GM18870 (cell line): ENCODE measurements at regions not wholly inside any gene's neighbourhood (a gene's known extent, or its start where the extent isn't known, plus 50 kb on each side); places are given as distances from the start of the nearest gene placed in this dataset.
"Not testable (repeated sequence)": the region's sequence is repeated elsewhere in the genome, so short reads cannot be mapped to it uniquely, and the experiment has no call there.

ENCODE experiments used
- ATAC-seq: cut with Tn5 transposase; IDR thresholded peaks from one replicate; pipeline ENCODE4 v1.9.1; 2021; ENCODE audit warnings: moderate library complexity; ENCODE audit not compliant: unreplicated experiment

GRCh38 chr1:184181044-184181443 lies 129.5 kb downstream of the TSEN15 start:
- ATAC-seq = no peak

DNA sequence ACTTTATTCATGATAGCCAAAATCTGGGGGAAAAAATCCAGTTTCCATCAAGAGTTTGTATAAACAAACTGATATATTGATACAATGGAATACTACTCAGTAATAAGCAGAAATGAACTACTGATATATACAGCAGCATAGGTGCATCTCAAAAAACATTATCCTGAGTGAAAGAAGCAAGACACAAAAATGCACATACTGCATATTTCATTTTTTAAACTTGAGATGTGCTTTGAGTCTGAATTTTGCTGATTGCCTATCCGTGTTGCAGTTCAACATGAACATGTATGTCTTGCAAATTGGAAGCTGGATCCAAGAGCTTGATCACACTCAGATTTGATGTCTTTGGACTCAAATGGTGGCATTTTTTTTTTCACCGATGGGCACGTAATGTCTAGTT lies 132.4 kb downstream of the TSEN15 start:
- no peak for ATAC-seq

GRCh38 chr1:184184614-184185013 lies 133.1 kb downstream of the TSEN15 start:
- not testable (repeated sequence) for ATAC-seq

DNA sequence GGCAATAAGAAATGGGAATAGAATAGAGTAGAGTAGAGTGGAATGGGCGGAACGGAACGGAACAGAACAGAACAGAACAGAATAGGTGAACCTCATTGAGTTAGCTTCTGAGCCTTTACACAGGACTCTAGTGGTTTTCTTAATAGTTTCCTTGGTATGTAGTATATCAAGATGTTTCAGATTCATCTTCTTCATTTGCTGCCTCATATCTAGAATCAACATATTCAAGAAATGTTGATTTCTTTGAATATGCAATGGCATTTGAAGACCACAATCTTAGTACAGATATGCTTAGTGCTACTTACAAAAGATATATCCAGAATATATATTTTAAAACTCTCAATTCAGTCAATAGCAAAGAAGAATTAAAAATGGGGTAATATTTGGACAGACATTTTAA lies 133.8 kb downstream of the TSEN15 start:
- no peak for ATAC-seq

DNA sequence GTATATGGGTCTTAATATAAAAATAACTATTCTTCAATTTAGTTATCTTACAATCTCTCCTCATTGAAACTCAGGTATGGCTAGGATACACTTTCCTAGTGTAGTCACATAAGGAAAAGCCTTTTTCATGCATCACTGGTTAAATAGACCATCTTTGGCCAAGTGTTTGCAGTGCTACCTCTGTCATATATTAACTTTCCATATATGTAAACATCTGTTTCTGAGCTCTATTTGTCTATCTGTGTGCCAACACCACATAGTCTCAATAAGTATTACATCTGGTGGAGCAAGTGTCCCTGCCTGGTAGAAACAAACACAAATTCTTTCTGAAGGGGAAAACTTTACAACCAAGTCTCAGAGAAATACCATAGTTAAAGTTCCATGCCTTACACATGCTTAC lies 134.6 kb downstream of the TSEN15 start:
- no peak for ATAC-seq

- no peak for ATAC-seq
Observed at GRCh38 chr1:184187097-184187496, 135.6 kb downstream of the TSEN15 start.

DNA sequence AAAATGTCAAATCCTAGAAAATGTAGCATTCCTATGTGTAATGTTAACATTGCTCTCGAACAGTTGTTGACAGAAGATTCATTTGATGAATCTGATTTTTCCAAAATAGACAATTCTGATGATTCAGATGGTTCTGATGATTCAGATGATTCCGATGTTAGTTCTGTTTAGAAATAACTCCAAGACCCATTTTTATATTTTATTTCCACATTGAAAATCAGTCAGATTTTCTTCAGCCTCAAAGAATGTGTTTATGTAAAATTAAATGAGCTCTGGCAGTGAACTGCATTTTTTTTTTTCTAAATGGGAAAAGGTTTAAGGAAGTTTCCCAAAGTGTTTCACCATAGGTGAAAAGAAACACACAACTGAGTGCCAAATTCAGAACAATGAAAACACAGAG lies 136.5 kb downstream of the TSEN15 start:
- no peak for ATAC-seq

DNA sequence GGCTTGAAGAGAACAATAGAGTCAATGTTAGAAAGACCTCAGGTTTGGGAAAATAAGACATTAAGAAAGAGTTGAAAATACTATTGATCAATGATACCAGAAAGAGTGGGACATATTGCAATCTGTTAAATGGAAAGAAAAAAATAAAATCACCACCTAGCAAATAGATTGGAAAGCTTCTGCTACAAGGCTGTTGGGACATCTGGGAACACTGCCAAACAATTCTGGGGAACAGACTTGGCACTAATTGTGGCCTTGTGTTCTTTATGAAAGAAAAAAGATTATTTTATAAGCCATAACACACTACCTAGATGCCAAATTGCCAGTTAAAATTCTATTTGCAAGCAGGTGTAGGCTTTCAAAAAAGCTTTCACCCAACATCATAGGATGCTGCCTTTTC lies 137.8 kb downstream of the TSEN15 start:
- ATAC-seq = no peak

DNA sequence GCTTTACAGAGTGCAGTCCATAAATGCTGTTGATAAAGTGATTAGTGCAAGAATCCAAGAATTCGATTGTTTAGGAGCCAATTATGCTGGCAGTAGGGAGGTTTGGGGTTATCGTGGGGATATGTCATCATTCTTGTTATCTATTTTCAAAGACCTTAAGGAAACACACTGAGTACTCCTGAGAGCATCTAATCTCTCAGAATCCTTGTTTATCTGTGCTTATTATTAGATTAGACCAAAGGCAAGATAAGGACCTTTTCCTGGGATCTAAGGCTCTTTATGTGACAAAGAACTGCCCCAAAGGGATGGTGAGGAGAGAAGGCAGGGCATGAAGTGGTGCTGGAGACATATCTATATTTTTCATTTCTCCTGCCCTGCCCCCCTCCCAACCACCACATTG lies 139.1 kb downstream of the TSEN15 start:
- ATAC-seq = no peak

DNA sequence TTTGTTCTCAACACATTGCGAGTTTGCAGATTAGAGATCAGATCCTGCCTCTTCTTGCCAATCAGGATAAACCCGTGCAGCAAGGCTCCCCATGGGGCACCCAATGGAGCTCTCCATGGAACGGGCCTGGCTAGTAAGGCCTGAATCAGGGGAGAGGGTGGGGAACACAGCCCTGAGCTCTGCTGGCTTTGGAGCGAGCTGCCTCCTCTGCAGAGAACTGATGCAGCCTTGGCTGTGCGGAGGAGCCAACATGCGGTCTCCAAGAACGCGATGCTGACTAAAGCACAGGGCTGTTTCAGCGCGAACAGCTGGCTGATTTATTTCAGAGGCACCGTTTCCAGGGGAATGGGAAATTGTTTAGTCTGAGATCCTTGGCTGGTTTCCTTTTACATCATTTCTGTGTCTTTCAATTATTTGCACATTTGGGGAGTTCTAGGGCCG lies 139.7 kb downstream of the TSEN15 start:
- no peak for ATAC-seq

DNA sequence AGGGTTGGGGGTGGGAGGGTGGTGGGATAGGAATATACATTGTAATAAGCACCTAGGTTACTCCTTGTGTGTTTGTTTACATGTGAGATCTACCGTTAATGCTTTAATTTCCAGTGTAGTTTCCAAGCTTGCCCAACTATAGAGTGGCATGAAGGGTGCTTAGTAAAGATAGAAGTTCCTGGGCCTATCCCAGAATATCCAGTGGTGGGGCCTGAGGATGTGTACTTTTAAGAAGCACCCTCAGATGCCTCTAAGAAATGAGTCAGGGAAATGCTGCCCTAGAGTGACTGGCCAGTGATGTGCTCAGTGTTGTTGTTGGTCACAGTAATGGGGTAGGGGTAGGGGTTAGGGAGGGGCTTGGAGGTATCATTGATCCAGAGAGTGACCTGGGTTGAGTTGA lies 141.3 kb downstream of the TSEN15 start:
- ATAC-seq = no peak

DNA sequence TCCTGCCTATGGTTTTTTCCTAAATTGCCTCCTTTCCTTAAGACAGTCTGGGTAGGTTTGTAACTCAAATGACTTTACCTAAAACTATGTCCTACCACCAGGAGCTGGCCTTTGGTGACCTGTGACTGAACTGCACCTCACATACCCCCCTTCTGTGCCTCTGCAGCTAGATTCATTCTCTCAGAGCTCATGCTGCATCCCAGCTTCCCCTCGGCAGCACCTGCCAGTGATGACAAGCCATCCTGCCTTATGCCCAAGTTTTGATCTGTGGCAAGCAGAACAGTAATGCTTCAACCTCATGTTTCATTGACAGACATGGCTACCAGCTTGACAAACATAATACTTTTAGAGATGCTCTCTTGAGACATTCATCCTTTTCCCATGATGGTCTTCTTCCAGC lies 141.9 kb downstream of the TSEN15 start:
- ATAC-seq = no peak

GRCh38 chr1:184194236-184194635 lies 142.7 kb downstream of the TSEN15 start:
- ATAC-seq = no peak

DNA sequence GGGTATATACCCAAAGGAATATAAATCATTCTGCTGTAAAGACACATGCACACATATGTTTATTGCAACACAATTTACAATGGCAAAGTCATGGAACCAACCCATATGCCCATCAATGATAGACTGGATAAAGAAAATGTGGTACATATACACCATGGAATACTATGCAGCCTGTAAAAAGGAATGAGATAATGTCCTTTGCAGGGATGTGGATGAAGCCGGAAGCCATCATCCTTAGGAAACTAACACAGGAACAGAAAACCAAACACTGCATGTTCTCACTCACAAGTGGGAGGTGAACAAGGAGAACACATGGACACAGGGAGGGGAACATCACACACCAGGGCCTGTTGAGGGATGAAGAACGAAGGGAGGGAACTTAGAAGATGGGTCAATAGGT lies 144.2 kb downstream of the TSEN15 start:
- not testable (repeated sequence) for ATAC-seq

GRCh38 chr1:184197831-184198230 lies 146.3 kb downstream of the TSEN15 start:
- no peak for ATAC-seq

GRCh38 chr1:184199036-184199435 lies 147.5 kb downstream of the TSEN15 start:
- ATAC-seq = no peak

GRCh38 chr1:184199438-184200085 lies 148.0 kb downstream of the TSEN15 start:
- ATAC-seq = no peak

DNA sequence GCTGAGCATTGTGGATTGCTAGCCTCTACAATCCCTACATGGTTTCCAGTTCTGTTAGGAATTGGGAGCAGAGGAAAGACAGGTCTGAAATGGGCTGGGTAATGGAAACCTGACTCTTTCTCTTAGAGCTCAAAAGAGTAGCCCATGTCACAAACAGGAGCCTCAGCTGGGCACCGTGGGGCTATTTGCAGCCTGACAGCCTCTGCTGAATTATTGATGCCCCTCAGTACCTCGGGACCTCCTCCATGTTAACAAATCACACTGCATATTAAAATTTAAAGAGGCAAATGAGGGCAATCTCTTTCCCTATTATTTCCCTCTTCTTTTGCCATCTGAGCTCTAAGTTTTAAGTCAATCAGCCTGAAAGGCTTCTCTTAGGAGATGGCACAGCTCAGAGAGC lies 157.1 kb downstream of the TSEN15 start:
- no peak for ATAC-seq

GRCh38 chr1:184210031-184210430 lies 158.5 kb downstream of the TSEN15 start:
- ATAC-seq = no peak

DNA sequence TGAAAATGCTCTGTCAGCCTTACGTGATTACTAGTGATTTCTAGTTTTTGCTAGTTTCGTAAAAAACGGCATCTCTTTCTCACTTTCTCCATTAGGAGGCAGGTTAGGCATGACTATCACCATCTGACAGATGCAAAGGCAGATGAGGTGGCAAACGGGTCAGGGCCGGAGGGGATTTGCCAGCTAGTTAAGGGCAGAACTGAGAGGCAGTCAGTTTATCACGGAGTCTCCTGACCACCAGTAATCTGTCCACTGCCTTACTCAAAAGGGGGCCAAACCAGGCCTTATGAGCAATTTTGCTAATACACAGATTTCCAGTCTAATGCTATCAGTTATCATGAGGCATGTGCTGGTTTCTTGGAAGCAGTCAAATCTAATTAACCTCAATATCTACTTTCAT lies 159.3 kb downstream of the TSEN15 start:
- no peak for ATAC-seq

GRCh38 chr1:184212649-184213314 lies 161.3 kb downstream of the TSEN15 start:
- no peak for ATAC-seq

DNA sequence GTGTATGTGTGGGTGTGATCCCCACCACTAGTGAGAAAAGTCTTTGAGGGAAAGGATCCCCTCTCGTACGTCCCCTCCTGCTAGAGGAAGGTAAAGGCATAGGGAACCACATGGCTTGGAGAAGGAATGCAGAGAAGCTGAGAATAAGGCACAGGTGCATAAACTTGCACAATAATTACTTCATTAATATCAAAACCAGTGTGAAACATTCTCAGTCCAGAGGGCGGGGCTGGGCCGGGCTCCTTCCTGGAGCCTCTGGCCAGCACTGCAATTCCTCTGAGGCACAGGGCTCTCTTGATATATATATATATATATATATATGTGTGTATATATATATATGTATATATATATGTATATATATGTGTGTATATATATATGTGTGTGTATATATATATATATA lies 162.6 kb downstream of the TSEN15 start:
- no peak for ATAC-seq
